CD4-positive, CD25-positive, alpha-beta regulatory T cell (primary cell): ENCODE measurements at regions not wholly inside any gene's neighbourhood (a gene's known extent, or its start where the extent isn't known, plus 50 kb on each side); places are given as distances from the start of the nearest gene placed in this dataset.
"Not testable (repeated sequence)": the region's sequence is repeated elsewhere in the genome, so short reads cannot be mapped to it uniquely, and the experiment has no call there.

Experiments used
- ATAC-seq, 2 donors: fragments of 150-1000 bp; cut with Tn5 transposase; one replicate each; pipeline ENCODE4 v1.10.0; 2021; ENCODE audit warnings: low read depth in 2 of 2, moderate number of reproducible peaks in 2 of 2, moderate library complexity in 1 of 2
- DNase-seq, 3 donors: peaks; one replicate each; pipeline versions ENCODE4 v3.0.0 to v3.0.0-alpha.2; 2012 to 2022; ENCODE audit warnings: mixed read lengths in 1 of 3
- H3K27ac ChIP-seq: one replicate; pipeline ENCODE4 v1.7.0; 2013; ENCODE audit warnings: mild to moderate bottlenecking, low read length; ENCODE audit not compliant: insufficient read depth, poor library complexity, severe bottlenecking
- H3K27me3 ChIP-seq: one replicate; pipeline ENCODE4 v1.7.0; 2013; ENCODE audit warnings: low read length; ENCODE audit not compliant: control insufficient read depth, insufficient read depth
- H3K36me3 ChIP-seq: one replicate; pipeline ENCODE4 v1.7.0; 2013; ENCODE audit warnings: mild to moderate bottlenecking, low read length, moderate library complexity; ENCODE audit not compliant: control insufficient read depth, insufficient read depth
- H3K4me1 ChIP-seq: 2 replicates; pipeline ENCODE4 v1.7.0; 2013; ENCODE audit warnings: mild to moderate bottlenecking, low read length; ENCODE audit not compliant: insufficient read depth, control insufficient read depth, poor library complexity, severe bottlenecking
- H3K4me3 ChIP-seq: one replicate; pipeline ENCODE4 v1.7.0; 2013; ENCODE audit warnings: low read depth, mild to moderate bottlenecking, low read length, moderate library complexity
- H3K9me3 ChIP-seq, 2 experiments: 1 replicate in 1 of 2; 2 replicates in 1 of 2; pipeline ENCODE4 v1.7.0; 2013; ENCODE audit warnings: low read length in 2 of 2, mild to moderate bottlenecking in 1 of 2, moderate library complexity in 1 of 2; ENCODE audit not compliant: control insufficient read depth in 2 of 2
- H3K27ac Mint-ChIP-seq, 3 donors: one replicate each; pipeline ENCODE4 v1.8.0; 2020 to 2022; ENCODE audit warnings: mild to moderate bottlenecking in 3 of 3, mixed read lengths in 3 of 3, moderate library complexity in 2 of 3
- H3K27me3 Mint-ChIP-seq: one replicate; pipeline ENCODE4 v1.8.0; 2022; ENCODE audit warnings: mild to moderate bottlenecking, mixed read lengths
- H3K36me3 Mint-ChIP-seq: one replicate; pipeline ENCODE4 v1.8.0; 2020; ENCODE audit warnings: mixed read lengths
- H3K4me1 Mint-ChIP-seq, 4 donors: one replicate each; pipeline ENCODE4 v1.8.0; 2020 to 2022; ENCODE audit warnings: mixed read lengths in 4 of 4, mild to moderate bottlenecking in 1 of 4
- H3K4me3 Mint-ChIP-seq, 4 donors: one replicate each; pipeline ENCODE4 v1.8.0; 2020 to 2022; ENCODE audit warnings: mild to moderate bottlenecking in 4 of 4, mixed read lengths in 4 of 4, moderate library complexity in 3 of 4
- H3K9me3 Mint-ChIP-seq, 7 donors: one replicate each; pipeline ENCODE4 v1.8.0; 2020 to 2022; ENCODE audit warnings: mixed read lengths in 7 of 7, mild to moderate bottlenecking in 3 of 7, moderate library complexity in 2 of 7

- H3K36me3 Mint-ChIP-seq: no peaks in the 10 kb centered on the region
- no peak overlapping the region for H3K27ac ChIP-seq
- no peaks in the 10 kb centered on the region for H3K4me1 ChIP-seq
- DNase-seq (no peak), ATAC-seq (no peak)
- no peaks in the 10 kb centered on the region for H3K36me3 ChIP-seq
- H3K4me1 Mint-ChIP-seq: no peaks in the 10 kb centered on the region
- H3K27ac Mint-ChIP-seq: no peak overlapping the region
- H3K27me3 Mint-ChIP-seq: peaks cover 5% of the 10 kb centered on the region
- no peaks in the 10 kb centered on the region for H3K9me3 ChIP-seq
- H3K27me3 ChIP-seq: no peaks in the 10 kb centered on the region
- peaks cover 0 to 2% (median 0%) of the 10 kb centered on the region in 7 donors for H3K9me3 Mint-ChIP-seq
- H3K4me3 ChIP-seq: no peak overlapping the region
- no peak overlapping the region for H3K4me3 Mint-ChIP-seq
Observed at GRCh38 chr5:148746826-148747535, 79.4 kb upstream of the ADRB2 start.

GRCh38 chr5:148747536-148747906, 78.9 kb upstream of the ADRB2 start:
- no peaks in the 10 kb centered on the region for H3K27me3 ChIP-seq
- peaks cover 0 to 2% (median 0%) of the 10 kb centered on the region in 7 donors for H3K9me3 Mint-ChIP-seq
- no peaks in the 10 kb centered on the region for H3K9me3 ChIP-seq
- H3K27ac ChIP-seq: no peak overlapping the region
- no peaks in the 10 kb centered on the region for H3K4me1 ChIP-seq
- no peak overlapping the region for H3K4me3 ChIP-seq
- no peak overlapping the region for H3K4me3 Mint-ChIP-seq
- no peaks in the 10 kb centered on the region for H3K36me3 Mint-ChIP-seq
- DNase-seq (no peak), ATAC-seq (no peak)
- H3K36me3 ChIP-seq: no peaks in the 10 kb centered on the region
- H3K27ac Mint-ChIP-seq: no peak overlapping the region
- H3K4me1 Mint-ChIP-seq: no peaks in the 10 kb centered on the region
- H3K27me3 Mint-ChIP-seq: peaks cover 5% of the 10 kb centered on the region

DNA sequence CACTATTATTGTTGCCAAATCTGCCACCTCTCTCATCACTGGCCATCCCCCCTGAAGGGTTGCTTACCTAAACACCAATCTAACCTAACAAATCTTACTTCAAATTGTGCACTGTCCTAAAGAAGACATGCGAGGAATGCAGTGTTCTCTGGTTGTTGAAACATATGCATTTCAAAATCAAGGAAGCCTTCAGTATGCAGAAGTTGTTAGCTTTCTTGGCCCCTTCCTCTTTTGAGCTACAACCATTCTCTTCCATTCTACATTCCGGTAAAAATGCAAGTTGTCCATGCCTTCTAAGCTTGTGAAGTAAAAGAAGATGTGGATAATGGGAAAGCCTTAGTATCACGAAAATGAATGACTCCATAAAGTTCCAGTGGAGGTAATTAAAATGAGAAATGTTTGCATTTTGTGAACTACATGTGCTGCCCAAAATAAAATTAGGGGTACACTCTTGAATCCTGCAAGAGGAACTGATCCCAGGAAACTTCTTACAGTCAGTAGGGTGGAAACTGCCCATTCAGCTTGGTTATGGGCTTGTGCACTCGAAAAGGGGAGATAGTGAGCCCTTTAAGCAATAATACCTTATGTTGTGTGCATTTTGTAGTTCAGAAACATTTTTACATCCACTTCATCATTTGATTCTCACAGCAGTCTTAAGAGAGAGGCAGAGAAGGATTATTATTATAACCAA, 77.6 kb upstream of the ADRB2 start:
- Histone ChIP-seq H3K9me3 (no peaks in the 10 kb centered on the region), H3K36me3 (no peaks in the 10 kb centered on the region), H3K4me1 (no peaks in the 10 kb centered on the region), H3K4me3 (no peak overlapping the region), H3K27me3 (no peaks in the 10 kb centered on the region), H3K27ac (no peak overlapping the region)
- H3K4me3 Mint-ChIP-seq: no peak overlapping the region
- no peak for DNase-seq
- H3K27ac Mint-ChIP-seq: no peak overlapping the region
- no peaks in the 10 kb centered on the region for H3K4me1 Mint-ChIP-seq
- H3K36me3 Mint-ChIP-seq: no peaks in the 10 kb centered on the region
- no peak for ATAC-seq
- peaks cover 0 to 10% (median 0%) of the 10 kb centered on the region in 7 donors for H3K9me3 Mint-ChIP-seq
- H3K27me3 Mint-ChIP-seq: peaks cover 6% of the 10 kb centered on the region

DNA sequence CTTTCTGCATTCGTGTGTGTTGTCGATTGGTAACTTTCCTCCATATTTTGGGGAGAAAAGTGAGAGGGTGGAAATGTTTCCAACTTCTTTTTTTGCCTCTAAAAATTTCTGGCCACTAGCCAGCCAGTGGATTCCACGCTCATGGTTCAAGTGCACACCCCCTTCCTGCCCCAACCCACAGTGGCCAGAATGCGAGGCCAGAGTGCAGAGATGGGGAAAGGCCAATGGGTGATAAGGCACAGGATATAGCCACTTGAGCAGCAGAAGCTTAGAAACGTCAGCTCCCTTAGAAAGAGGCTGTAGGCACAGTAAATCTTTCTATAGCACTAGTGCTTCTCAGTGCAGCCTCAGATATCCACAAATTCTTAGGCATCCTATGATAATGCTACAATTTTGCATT, 75.8 kb upstream of the ADRB2 start:
- H3K27ac Mint-ChIP-seq: no peak overlapping the region
- Histone ChIP-seq H3K27ac (no peak overlapping the region), H3K4me3 (no peak overlapping the region), H3K36me3 (no peaks in the 10 kb centered on the region), H3K9me3 (no peaks in the 10 kb centered on the region), H3K27me3 (no peaks in the 10 kb centered on the region), H3K4me1 (no peaks in the 10 kb centered on the region)
- no peaks in the 10 kb centered on the region for H3K36me3 Mint-ChIP-seq
- DNase-seq: no peak
- peaks cover 8% of the 10 kb centered on the region for H3K27me3 Mint-ChIP-seq
- no peaks in the 10 kb centered on the region for H3K4me1 Mint-ChIP-seq
- no peak for ATAC-seq
- no peak overlapping the region for H3K4me3 Mint-ChIP-seq
- peaks cover 0 to 7% (median 1%) of the 10 kb centered on the region in 7 donors for H3K9me3 Mint-ChIP-seq

DNA sequence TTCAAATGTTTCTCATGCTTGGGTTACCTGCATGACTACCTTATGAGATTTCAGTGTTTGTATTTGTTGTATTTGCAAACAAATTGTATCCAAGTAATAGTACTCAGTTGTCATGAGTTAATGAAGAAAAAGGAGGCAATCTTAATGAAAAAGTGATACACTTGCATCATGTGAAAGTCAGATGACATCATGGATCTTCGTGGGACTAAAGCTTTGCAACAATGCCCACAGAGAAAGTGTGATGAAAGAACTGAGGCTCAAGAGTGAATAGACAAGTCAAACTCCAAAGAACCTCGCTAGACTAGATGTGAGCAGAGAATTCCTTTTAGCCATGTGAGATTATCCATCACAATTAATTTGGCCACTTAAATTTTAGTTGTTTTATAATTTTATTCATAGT, 75.4 kb upstream of the ADRB2 start:
- no peak for DNase-seq
- Histone ChIP-seq H3K36me3 (no peaks in the 10 kb centered on the region), H3K4me3 (no peak overlapping the region), H3K27ac (no peak overlapping the region), H3K4me1 (no peaks in the 10 kb centered on the region), H3K27me3 (no peaks in the 10 kb centered on the region), H3K9me3 (no peaks in the 10 kb centered on the region)
- H3K36me3 Mint-ChIP-seq: no peaks in the 10 kb centered on the region
- peaks cover 0 to 7% (median 2%) of the 10 kb centered on the region in 7 donors for H3K9me3 Mint-ChIP-seq
- H3K4me1 Mint-ChIP-seq: no peaks in the 10 kb centered on the region
- no peak overlapping the region for H3K4me3 Mint-ChIP-seq
- peaks cover 12% of the 10 kb centered on the region for H3K27me3 Mint-ChIP-seq
- no peak overlapping the region for H3K27ac Mint-ChIP-seq
- no peak for ATAC-seq

DNA sequence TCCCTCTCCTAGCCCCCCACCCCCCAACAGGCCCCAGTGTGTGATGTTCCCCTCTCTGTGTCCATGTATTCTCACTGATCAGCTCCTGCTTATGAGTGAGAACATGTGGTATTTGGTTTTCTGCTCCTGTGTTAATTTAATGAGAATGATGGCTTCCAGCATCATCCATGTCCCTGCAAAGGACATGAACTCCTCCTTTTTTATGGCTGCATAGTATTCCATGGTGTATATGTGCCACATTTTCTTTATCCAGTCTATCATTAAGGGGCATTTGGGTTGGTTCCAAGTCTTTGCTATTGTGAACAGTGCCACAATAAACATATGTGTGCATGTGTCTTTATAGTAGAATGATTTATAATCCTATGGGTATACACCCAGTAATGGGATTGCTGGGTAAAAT, 74.0 kb upstream of the ADRB2 start:
- not testable (repeated sequence) for H3K4me1 ChIP-seq, H3K27ac ChIP-seq, H3K4me1 Mint-ChIP-seq, DNase-seq, H3K27ac Mint-ChIP-seq, H3K27me3 ChIP-seq, H3K9me3 ChIP-seq, H3K36me3 Mint-ChIP-seq, H3K4me3 Mint-ChIP-seq, H3K36me3 ChIP-seq, ATAC-seq, H3K4me3 ChIP-seq
- H3K27me3 Mint-ChIP-seq: peaks cover 13% of the 10 kb centered on the region
- H3K9me3 Mint-ChIP-seq: peaks cover 0 to 16% (median 3%) of the 10 kb centered on the region in 7 donors

- H3K36me3 Mint-ChIP-seq: no peaks in the 10 kb centered on the region
- H3K4me3 ChIP-seq: no peak overlapping the region
- H3K27ac Mint-ChIP-seq: no peak overlapping the region
- no peak overlapping the region for H3K27ac ChIP-seq
- H3K4me1 ChIP-seq: no peaks in the 10 kb centered on the region
- no peaks in the 10 kb centered on the region for H3K4me1 Mint-ChIP-seq
- no peak for DNase-seq
- H3K4me3 Mint-ChIP-seq: no peak overlapping the region
- H3K9me3 ChIP-seq: peaks cover 0 to 6% of the 10 kb centered on the region in 2 experiments
- peaks cover 21% of the 10 kb centered on the region for H3K27me3 Mint-ChIP-seq
- peaks cover 5% of the 10 kb centered on the region for H3K27me3 ChIP-seq
- no peaks in the 10 kb centered on the region for H3K36me3 ChIP-seq
- ATAC-seq: no peak
- peaks cover 0 to 23% (median 2%) of the 10 kb centered on the region in 7 donors for H3K9me3 Mint-ChIP-seq
Observed at GRCh38 chr5:148759101-148759500, 67.3 kb upstream of the ADRB2 start.
